Fibroblast of pulmonary artery (primary cell): ENCODE measurements at regions not wholly inside any gene's neighbourhood (a gene's known extent, or its start where the extent isn't known, plus 50 kb on each side); places are given as distances from the start of the nearest gene placed in this dataset.
A peak's percentile ranks its signal among the peaks of the same experiment; 100 is the strongest.

Source experiments
- DNase-seq: peaks from one replicate; pipeline ENCODE4 v3.0.0-alpha.2; 2010; ENCODE audit warnings: low read depth
- H3K4me3 ChIP-seq: replicated peaks from 2 replicates; pipeline ENCODE4 v1.5.1; 2011; ENCODE audit warnings: low read depth, mild to moderate bottlenecking, control low read depth, low read length, moderate library complexity
- CTCF ChIP-seq: IDR thresholded peaks from 2 replicates; pipeline ENCODE4 v1.5.1; 2011; ENCODE audit warnings: mild to moderate bottlenecking, control low read depth, low read length, inconsistent platforms; ENCODE audit errors: missing control alignments

- peak; percentile 85 for DNase-seq
- no peak overlapping the region for H3K4me3 ChIP-seq
- peak; percentile 79 for TF ChIP-seq CTCF
Measured at GRCh38 chr7:46352004-46352954, 431.2 kb upstream of the IGFBP3 start.

- TF ChIP-seq CTCF = no peak
- H3K4me3 ChIP-seq = no peak overlapping the region
- DNase-seq = no peak
Measured at GRCh38 chr7:46349490-46349889, 428.4 kb upstream of the IGFBP3 start.

GRCh38 chr7:46344533-46344932, 423.5 kb upstream of the IGFBP3 start:
- no peak for DNase-seq
- no peak for TF ChIP-seq CTCF
- no peak overlapping the region for H3K4me3 ChIP-seq

GRCh38 chr7:46343802-46344201, 422.7 kb upstream of the IGFBP3 start:
- TF ChIP-seq CTCF = no peak
- no peak for DNase-seq

GRCh38 chr7:46322937-46323336, 401.9 kb upstream of the IGFBP3 start:
- no peak for TF ChIP-seq CTCF
- H3K4me3 ChIP-seq = no peak overlapping the region
- no peak for DNase-seq

More at GRCh38 chr7:46343802-46344201, 422.7 kb upstream of the IGFBP3 start:
- H3K4me3 ChIP-seq = no peak overlapping the region

GRCh38 chr7:46321556-46322205, 400.6 kb upstream of the IGFBP3 start:
- TF ChIP-seq CTCF = no peak
- no peak overlapping the region for H3K4me3 ChIP-seq
- peak; percentile 93 for DNase-seq
